Activated B cell treated with CpG ODN at 0.5 μM for 24 hours (primary cell): ENCODE measurements at regions not wholly inside any gene's neighbourhood (a gene's known extent, or its start where the extent isn't known, plus 50 kb on each side); places are given as distances from the start of the nearest gene placed in this dataset.

Source experiments
- ATAC-seq: fragments of 200-7000 bp; cut with Tn5 transposase; one replicate; pipeline ENCODE4 v1.10.0; 2021; ENCODE audit warnings: low read depth, mild to moderate bottlenecking, moderate library complexity
- CTCF ChIA-PET: fragments of 350-600 bp; sonication (Branson Sonifier 250); formaldehyde crosslinking; loops from one replicate; lab custom pipeline; 2021; ENCODE audit warnings: antibody characterized with exemption; lab: Charles Lee
- POLR2A ChIA-PET: fragments of 350-600 bp; sonication (Branson Sonifier 250); formaldehyde crosslinking; loops from one replicate; lab custom pipeline; 2021; ENCODE audit warnings: antibody characterized with exemption; lab: Charles Lee
- DNase-seq: peaks from one replicate; pipeline ENCODE4 v3.0.0; 2022
- H3K27ac Mint-ChIP-seq: one replicate; pipeline ENCODE4 v1.8.0; 2020; ENCODE audit warnings: mixed read lengths
- H3K27me3 Mint-ChIP-seq: one replicate; pipeline ENCODE4 v1.8.0; 2021; ENCODE audit warnings: mixed read lengths
- H3K36me3 Mint-ChIP-seq: one replicate; pipeline ENCODE4 v1.8.0; 2021; ENCODE audit warnings: low read depth, mixed read lengths
- H3K4me1 Mint-ChIP-seq: one replicate; pipeline ENCODE4 v1.8.0; 2021; ENCODE audit warnings: mixed read lengths
- H3K4me3 Mint-ChIP-seq: one replicate; pipeline ENCODE4 v1.8.0; 2020; ENCODE audit warnings: mild to moderate bottlenecking, mixed read lengths
- H3K9me3 Mint-ChIP-seq: one replicate; pipeline ENCODE4 v1.8.0; 2020; ENCODE audit warnings: mixed read lengths
- intact Hi-C: fragments of 100-400 bp; cut with micrococcal nuclease; formaldehyde crosslinking; loops from one replicate; pipeline ENCODE4 v1.15.1; 2024
- TF ChIP-seq, protein P1 (sequence below): fragments of 200-600 bp; IDR thresholded peaks from one replicate; pipeline ENCODE4 v1.8.0; 2022; ENCODE audit warnings: antibody characterized with exemption, mild to moderate bottlenecking

DNA sequence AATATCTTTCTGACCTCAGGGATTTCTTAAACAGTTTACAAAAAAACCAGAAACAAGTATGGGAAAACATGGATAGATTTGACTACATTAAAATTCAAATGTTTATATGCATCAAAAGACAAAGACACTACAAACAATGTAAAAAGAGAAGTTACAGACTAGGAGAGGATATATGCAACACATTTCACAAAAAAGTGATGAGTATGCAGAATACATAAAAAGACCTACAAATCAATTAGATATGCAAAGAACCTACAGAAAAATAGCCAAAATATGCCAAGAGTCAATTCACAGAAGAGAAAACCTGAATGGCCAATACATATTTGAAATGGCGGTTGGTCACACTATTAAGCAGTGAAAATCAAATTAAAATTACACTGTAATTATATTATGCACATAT lies 175.0 kb downstream of the FOXD2 start:
- Mint-ChIP-seq H3K27me3 (peaks cover 2% of the 10 kb centered on the region), H3K4me3 (no peak overlapping the region), H3K27ac (no peak overlapping the region), H3K36me3 (no peaks in the 10 kb centered on the region), H3K4me1 (no peaks in the 10 kb centered on the region), H3K9me3 (peaks cover 7% of the 10 kb centered on the region)
- intact Hi-C loops, result no loop called here
- ChIA-PET CTCF (no interaction called here), POLR2A (no interaction called here)
- DNase-seq, result no peak
- ATAC-seq, result no peak
- TF ChIP-seq, protein P1, sequence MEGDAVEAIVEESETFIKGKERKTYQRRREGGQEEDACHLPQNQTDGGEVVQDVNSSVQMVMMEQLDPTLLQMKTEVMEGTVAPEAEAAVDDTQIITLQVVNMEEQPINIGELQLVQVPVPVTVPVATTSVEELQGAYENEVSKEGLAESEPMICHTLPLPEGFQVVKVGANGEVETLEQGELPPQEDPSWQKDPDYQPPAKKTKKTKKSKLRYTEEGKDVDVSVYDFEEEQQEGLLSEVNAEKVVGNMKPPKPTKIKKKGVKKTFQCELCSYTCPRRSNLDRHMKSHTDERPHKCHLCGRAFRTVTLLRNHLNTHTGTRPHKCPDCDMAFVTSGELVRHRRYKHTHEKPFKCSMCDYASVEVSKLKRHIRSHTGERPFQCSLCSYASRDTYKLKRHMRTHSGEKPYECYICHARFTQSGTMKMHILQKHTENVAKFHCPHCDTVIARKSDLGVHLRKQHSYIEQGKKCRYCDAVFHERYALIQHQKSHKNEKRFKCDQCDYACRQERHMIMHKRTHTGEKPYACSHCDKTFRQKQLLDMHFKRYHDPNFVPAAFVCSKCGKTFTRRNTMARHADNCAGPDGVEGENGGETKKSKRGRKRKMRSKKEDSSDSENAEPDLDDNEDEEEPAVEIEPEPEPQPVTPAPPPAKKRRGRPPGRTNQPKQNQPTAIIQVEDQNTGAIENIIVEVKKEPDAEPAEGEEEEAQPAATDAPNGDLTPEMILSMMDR, result no peak

DNA sequence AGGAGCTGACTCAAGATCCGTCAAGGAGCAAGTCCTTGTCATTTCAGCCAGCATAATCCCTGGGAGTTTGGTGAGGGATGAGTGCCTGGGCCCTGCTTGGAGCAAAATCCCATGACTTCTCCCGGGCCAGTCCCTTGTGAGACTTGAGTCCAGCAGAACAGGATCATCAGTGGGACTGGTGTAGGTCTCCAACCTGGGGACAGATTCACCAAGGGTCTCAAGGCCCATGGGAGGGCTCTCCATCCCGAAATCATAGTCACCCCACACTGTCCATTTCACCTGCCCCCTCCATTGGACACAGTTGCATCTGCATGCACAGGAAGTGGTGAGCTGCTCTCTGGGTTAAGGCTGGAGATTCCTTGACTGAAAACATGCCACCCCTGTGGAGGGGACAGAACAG lies 178.2 kb downstream of the FOXD2 start:
- intact Hi-C loops, result no loop called here

DNA sequence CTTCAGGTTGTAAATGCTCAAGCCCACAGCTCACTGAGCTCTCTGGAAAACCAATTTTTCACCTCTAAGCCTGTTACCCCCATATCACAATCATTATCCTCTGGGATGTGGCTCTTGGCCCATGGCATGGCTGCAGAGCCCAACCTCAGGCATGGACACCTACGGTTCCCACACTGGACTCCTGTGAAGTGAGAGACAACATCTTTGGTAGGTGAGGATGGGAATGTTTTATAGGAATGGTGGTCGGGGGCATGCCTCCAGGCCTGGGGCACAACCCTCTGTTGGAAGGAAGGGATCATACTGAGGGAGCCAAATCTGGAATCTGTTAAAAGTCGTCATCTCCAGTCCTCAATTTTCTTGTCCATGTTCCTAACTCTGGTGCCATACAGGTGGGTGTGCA lies 179.1 kb downstream of the FOXD2 start:
- Mint-ChIP-seq H3K36me3 (no peaks in the 10 kb centered on the region), H3K27ac (no peak overlapping the region), H3K4me1 (no peaks in the 10 kb centered on the region), H3K27me3 (no peaks in the 10 kb centered on the region), H3K9me3 (no peaks in the 10 kb centered on the region), H3K4me3 (no peak overlapping the region)
- DNase-seq, result no peak
- TF ChIP-seq, protein P1, result no peak
- ATAC-seq, result no peak
- intact Hi-C loops, result no loop called here
- ChIA-PET CTCF (no interaction called here), POLR2A (no interaction called here)

More for the DNA sequence above, 178.2 kb downstream of the FOXD2 start:
- POLR2A ChIA-PET, result no interaction called here
- CTCF ChIA-PET, result no interaction called here
- ATAC-seq, result no peak
- no peak for DNase-seq
- H3K9me3 Mint-ChIP-seq, result no peaks in the 10 kb centered on the region
- H3K27ac Mint-ChIP-seq, result no peak overlapping the region
- no peaks in the 10 kb centered on the region for H3K36me3 Mint-ChIP-seq
- TF ChIP-seq, protein P1, result no peak
- no peak overlapping the region for H3K4me3 Mint-ChIP-seq
- H3K27me3 Mint-ChIP-seq, result no peaks in the 10 kb centered on the region
- H3K4me1 Mint-ChIP-seq, result no peaks in the 10 kb centered on the region

DNA sequence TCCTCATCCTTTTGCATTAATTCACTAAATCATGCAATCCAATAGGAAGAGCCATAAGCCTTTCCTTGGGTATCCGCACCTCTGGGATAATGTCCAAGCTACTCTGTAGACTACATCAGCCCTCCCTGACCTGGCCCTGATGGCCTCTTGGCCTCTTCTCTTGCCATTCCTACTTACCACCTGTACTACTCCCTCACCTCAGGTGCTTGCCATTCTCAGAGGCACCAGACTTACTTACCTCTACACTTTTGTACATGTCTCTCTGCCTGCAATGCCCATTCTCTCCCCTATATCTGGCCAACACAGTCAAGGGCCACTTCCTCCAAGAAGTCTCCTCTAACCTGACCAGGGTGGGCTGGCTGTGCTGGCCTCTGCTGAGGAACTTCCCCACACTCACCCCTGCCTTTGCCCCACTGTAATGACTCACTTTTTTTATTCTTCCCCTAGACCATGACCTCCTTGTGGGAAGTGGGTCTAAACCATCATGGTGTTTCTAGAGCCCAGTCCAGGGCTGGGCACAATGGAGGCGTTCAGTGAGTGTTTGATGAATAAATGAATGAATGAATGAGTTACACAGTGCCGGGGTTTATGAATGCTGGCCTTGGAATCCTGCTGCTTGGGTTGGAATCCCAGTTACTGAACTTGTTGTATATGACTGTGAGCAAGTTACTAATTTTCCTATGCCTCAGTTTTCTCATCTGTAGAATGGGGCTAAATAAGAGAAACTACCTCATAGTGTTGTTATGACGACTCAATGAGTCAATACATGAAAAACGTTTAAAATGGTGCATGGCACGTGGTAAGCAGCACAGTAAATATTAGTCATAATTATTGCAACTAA lies 179.8 kb downstream of the FOXD2 start:
- intact Hi-C loops, result no loop called here
- H3K9me3 Mint-ChIP-seq, result no peaks in the 10 kb centered on the region
- DNase-seq (no peak), ATAC-seq (no peak)
- no peak overlapping the region for H3K27ac Mint-ChIP-seq
- POLR2A ChIA-PET, result no interaction called here
- no peaks in the 10 kb centered on the region for H3K27me3 Mint-ChIP-seq
- CTCF ChIA-PET, result no interaction called here
- H3K4me1 Mint-ChIP-seq, result no peaks in the 10 kb centered on the region
- no peaks in the 10 kb centered on the region for H3K36me3 Mint-ChIP-seq
- TF ChIP-seq, protein P1, result no peak
- no peak overlapping the region for H3K4me3 Mint-ChIP-seq

DNA sequence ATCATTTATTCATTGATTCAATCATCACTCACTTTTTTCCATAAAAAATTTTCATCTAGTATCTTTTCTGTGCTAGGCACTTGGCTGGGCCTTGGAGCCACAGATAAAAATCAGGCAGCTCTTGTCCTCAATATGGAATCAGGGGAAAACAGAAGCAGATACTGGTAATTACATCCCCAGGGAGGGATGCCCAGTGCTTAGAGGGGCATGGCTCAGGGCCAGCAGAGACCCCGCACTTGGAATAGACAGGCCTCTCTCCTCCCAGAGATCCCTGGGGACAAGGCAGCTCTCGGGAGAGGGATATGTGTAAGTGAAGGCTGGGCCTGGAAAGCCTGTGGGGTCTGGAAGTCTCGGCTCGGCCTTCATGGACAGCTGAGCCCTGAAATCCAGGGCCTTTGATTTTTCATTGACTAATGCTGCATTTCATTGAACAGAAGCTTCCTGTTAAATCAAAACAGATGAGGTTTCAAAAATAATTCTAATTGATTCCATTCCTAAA lies 180.4 kb downstream of the FOXD2 start:
- Mint-ChIP-seq H3K4me3 (no peak overlapping the region), H3K9me3 (no peaks in the 10 kb centered on the region), H3K27ac (no peak overlapping the region), H3K27me3 (no peaks in the 10 kb centered on the region), H3K4me1 (no peaks in the 10 kb centered on the region), H3K36me3 (no peaks in the 10 kb centered on the region)
- ATAC-seq, result no peak
- TF ChIP-seq, protein P1, result no peak
- intact Hi-C loops, result no loop called here
- CTCF ChIA-PET, result no interaction called here
- no peak for DNase-seq
- POLR2A ChIA-PET, result no interaction called here
